ENCODE measurements at regions not wholly inside any gene's neighbourhood (a gene's known extent, or its start where the extent isn't known, plus 50 kb on each side); places are given as distances from the start of the nearest gene placed in this dataset.

DNA sequence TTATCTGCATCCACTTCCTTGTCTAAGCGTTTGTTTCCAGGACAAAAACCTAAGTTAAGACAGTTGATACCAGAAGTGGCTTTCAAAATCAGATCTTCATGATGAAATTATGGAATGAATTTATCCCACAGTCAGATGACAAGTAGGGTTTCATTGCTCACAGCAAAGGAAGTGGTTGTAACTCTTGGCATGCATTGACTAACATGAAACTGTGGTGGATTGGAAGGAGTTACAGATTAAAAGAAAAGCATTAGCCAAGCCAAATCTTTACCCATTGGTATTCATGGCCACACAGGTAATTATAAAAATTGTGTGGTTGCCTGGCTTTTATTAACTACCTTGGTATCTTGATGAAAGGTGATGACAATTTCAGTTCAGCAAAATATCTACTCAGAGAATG is 438.0 kb upstream of the NXPH2 start:
- TF ChIP-seq, protein P1, sequence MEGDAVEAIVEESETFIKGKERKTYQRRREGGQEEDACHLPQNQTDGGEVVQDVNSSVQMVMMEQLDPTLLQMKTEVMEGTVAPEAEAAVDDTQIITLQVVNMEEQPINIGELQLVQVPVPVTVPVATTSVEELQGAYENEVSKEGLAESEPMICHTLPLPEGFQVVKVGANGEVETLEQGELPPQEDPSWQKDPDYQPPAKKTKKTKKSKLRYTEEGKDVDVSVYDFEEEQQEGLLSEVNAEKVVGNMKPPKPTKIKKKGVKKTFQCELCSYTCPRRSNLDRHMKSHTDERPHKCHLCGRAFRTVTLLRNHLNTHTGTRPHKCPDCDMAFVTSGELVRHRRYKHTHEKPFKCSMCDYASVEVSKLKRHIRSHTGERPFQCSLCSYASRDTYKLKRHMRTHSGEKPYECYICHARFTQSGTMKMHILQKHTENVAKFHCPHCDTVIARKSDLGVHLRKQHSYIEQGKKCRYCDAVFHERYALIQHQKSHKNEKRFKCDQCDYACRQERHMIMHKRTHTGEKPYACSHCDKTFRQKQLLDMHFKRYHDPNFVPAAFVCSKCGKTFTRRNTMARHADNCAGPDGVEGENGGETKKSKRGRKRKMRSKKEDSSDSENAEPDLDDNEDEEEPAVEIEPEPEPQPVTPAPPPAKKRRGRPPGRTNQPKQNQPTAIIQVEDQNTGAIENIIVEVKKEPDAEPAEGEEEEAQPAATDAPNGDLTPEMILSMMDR (conservative IDR thresholded peaks at IDR 0.05; ENCODE audit: control insufficient read depth, insufficient read depth, low read depth, low read length): no peak
- no peak overlapping the region for H3K4me3 ChIP-seq (ENCODE audit: control insufficient read depth, low read depth, low read length)
- no peak for DNase-seq (ENCODE audit: low read depth)

DNA sequence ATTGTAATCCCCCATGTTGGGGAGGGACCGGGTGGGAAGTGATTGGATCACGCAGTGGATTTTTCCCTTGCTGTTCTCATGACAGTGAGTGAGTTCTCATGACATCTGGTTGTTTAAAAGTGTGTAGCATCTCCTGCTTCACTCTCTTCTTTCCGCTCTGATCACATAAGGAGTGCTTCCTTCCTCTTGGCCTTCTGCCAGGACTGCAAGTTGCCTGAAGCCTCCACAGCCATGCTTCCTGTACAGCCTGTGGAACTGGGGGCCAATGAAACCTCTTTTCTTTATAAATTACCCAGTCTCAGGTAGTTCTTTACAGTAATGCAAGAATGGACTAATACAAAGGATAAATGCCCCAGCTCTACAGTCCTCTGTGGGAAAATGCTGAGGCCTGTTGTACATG is 437.5 kb upstream of the NXPH2 start:
- TF ChIP-seq, protein P1 (conservative IDR thresholded peaks at IDR 0.05; ENCODE audit: control insufficient read depth, insufficient read depth, low read depth, low read length): no peak
- DNase-seq (ENCODE audit: low read depth): no peak
- H3K4me3 ChIP-seq (ENCODE audit: control insufficient read depth, low read depth, low read length): no peak overlapping the region

DNA sequence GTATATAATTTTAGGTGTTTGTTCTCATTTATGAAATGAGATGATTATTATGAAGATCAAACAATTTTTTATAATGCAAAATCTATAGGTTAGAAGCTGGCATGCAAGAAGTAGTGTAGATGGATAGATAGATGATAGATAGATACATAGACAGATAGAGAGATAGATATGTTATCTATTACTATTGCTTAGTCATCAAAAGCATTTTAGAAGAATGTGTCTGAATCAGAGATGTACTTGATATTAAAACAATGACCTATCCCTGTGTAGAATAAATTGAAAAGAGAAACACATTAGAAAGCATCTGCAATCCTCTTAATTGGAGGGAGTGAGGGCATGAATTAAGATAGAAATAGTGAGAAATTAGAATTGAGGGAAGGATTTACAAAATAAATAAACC is 436.2 kb upstream of the NXPH2 start:
- no peak for DNase-seq (ENCODE audit: low read depth)
- TF ChIP-seq, protein P1 (conservative IDR thresholded peaks at IDR 0.05; ENCODE audit: control insufficient read depth, insufficient read depth, low read depth, low read length): no peak
- H3K4me3 ChIP-seq (ENCODE audit: control insufficient read depth, low read depth, low read length): no peak overlapping the region

DNA sequence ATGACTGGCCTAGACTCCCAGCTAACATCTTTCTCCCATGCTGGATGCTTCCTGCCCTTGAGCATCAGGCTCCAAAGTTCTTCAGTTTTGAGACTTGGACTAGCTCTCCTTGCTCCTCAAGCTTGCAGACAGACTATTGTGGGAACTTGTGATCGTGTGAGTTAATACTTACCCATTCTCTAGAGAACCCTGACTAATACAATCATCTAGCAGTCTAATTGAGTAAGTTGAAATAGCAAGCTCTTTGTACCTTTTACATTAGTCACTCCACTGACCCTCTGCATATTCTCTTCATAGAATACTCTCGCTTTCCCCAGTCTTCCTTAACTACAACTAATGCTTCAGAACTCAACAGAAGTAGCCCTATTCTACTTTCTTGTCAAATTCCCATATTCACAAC is 434.6 kb upstream of the NXPH2 start:
- TF ChIP-seq, protein P1 (conservative IDR thresholded peaks at IDR 0.05; ENCODE audit: control insufficient read depth, insufficient read depth, low read depth, low read length): no peak
- H3K4me3 ChIP-seq (ENCODE audit: control insufficient read depth, low read depth, low read length): no peak overlapping the region
- DNase-seq (ENCODE audit: low read depth): no peak

DNA sequence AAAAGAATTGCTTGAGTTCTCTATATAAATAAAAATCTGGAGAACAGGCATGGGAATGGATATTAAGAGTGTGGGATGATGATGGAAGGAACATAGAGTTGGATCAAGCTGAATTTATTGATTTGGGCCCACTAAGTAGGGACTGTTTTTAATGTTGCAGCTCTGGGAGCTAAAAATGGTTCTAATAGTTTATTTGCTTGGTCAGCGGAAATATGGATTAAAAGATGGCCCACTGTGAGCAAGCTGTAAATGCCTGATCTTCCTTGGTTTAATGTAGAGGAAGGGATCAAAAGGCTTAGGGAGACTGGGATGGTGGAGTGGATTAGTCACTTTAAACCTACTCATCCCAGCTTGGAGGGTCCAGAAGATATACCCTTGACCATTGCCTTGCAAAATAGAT is 429.4 kb upstream of the NXPH2 start:
- H3K4me3 ChIP-seq (ENCODE audit: control insufficient read depth, low read depth, low read length): no peak overlapping the region
- DNase-seq (ENCODE audit: low read depth): no peak
- TF ChIP-seq, protein P1 (conservative IDR thresholded peaks at IDR 0.05; ENCODE audit: control insufficient read depth, insufficient read depth, low read depth, low read length): no peak

DNA sequence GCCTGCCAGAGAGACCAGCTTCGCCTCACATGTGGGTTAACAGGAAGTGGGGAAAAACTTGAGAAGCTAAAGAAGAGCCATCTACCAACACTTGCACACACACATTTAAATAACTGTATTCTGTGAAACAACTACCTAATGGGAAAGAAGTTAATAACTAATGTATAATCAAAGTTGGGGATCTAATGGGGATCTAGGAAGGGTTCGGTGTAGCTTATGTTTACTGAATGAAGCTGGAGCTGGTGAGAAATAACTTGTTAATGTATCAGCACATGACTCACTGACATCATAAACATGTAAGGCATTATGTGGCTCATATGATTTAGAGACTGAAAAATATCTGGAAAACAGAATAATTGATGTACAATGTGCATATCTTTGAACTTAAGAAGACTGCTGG is 421.3 kb upstream of the NXPH2 start:
- DNase-seq (ENCODE audit: low read depth): no peak
- H3K4me3 ChIP-seq (ENCODE audit: control insufficient read depth, low read depth, low read length): no peak overlapping the region
- TF ChIP-seq, protein P1 (conservative IDR thresholded peaks at IDR 0.05; ENCODE audit: control insufficient read depth, insufficient read depth, low read depth, low read length): no peak

DNA sequence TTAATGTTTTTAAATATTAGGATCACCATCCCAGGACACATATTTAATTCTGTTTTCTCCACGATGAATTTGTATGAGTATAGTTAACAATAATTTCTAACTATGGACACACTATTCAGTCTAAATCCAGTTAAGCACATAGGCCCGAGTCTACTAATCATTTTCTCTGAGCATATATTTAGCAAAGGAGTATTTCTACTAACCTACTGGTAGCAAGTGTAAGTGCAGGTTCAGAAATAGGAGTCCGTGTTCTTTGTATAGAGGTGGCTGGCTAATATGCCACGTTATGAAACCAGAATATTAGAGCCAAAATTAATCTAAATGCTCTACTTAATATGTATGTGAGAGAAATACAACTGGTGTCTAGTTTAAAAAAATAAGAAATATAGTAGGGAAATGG is 416.6 kb upstream of the NXPH2 start:
- DNase-seq (ENCODE audit: low read depth): no peak
- no peak overlapping the region for H3K4me3 ChIP-seq (ENCODE audit: control insufficient read depth, low read depth, low read length)
- TF ChIP-seq, protein P1 (conservative IDR thresholded peaks at IDR 0.05; ENCODE audit: control insufficient read depth, insufficient read depth, low read depth, low read length): no peak
